Breast epithelium (tissue), 4 donors: ENCODE measurements at regions not wholly inside any gene's neighbourhood (a gene's known extent, or its start where the extent isn't known, plus 50 kb on each side); places are given as distances from the start of the nearest gene placed in this dataset.

Experiments used
- DNase-seq, 2 donors: peaks; one replicate each; pipeline ENCODE4 v3.0.0-alpha.2; 2019; ENCODE audit warnings: low spot score in 2 of 2
- H3K27ac ChIP-seq, 2 donors: fragments of 200-600 bp; sonication (generic) in 1 of 2; one replicate each; pipeline ENCODE4 v1.5.1; 2016 to 2019; ENCODE audit warnings: mild to moderate bottlenecking in 1 of 2
- H3K27me3 ChIP-seq, 2 donors: fragments of 200-600 bp; sonication (generic) in 1 of 2; one replicate each; pipeline versions ENCODE4 v1.5.1 to v1.6.0; 2017 to 2019; ENCODE audit warnings: control low read depth in 1 of 2, mild to moderate bottlenecking in 1 of 2
- H3K36me3 ChIP-seq: fragments of 200-600 bp; one replicate; pipeline ENCODE4 v1.5.1; 2019
- H3K4me1 ChIP-seq, 2 donors: fragments of 200-600 bp; sonication (generic); one replicate each; pipeline ENCODE4 v1.5.1; 2016 to 2019; ENCODE audit warnings: control low read depth in 1 of 2
- H3K4me3 ChIP-seq, 3 donors: fragments of 200-600 bp; sonication (generic); 1 replicate in 2 of 3; 2 replicates in 1 of 3; pipeline ENCODE4 v1.5.1; 2016 to 2019; ENCODE audit warnings: mild to moderate bottlenecking in 3 of 3, moderate library complexity in 2 of 3
- H3K9me3 ChIP-seq, 2 donors: fragments of 200-600 bp; sonication (generic) in 1 of 2; one replicate each; pipeline ENCODE4 v1.5.1; 2016 to 2019; ENCODE audit warnings: control low read depth in 1 of 2
- CTCF ChIP-seq, 3 donors: fragments of 450-650 bp; IDR thresholded peaks; one replicate each; pipeline ENCODE4 v1.5.1; 2016 to 2017; ENCODE audit warnings: antibody characterized with exemption in 3 of 3, mild to moderate bottlenecking in 3 of 3, moderate library complexity in 3 of 3
- POLR2A ChIP-seq: fragments of 450-650 bp; IDR thresholded peaks from one replicate; pipeline ENCODE4 v1.6.1; 2016; ENCODE audit warnings: antibody characterized with exemption, mild to moderate bottlenecking, moderate library complexity
- POLR2AphosphoS5 ChIP-seq, 3 donors: sonication (generic); formaldehyde crosslinking; IDR thresholded peaks; one replicate each; pipeline ENCODE4 v1.6.1; 2017; ENCODE audit warnings: antibody characterized with exemption in 3 of 3
- intact Hi-C: fragments of 100-400 bp; cut with DNase I; formaldehyde crosslinking; loops from one replicate; pipeline ENCODE4 v1.15.1; 2023; ENCODE audit warnings: low total_unique reads

- intact Hi-C loops = no loop called here
- TF ChIP-seq CTCF (IDR thresholded peaks at IDR 0.05) = no peak
- TF ChIP-seq POLR2AphosphoS5 (IDR thresholded peaks at IDR 0.05) = no peak
- no peak for TF ChIP-seq POLR2A
- H3K27me3 ChIP-seq = no peaks in the 10 kb centered on the region
- no peaks in the 10 kb centered on the region for H3K4me1 ChIP-seq
- no peak overlapping the region for H3K27ac ChIP-seq
- DNase-seq = no peak
- H3K36me3 ChIP-seq = no peaks in the 10 kb centered on the region
- H3K9me3 ChIP-seq = no peaks in the 10 kb centered on the region
- no peak overlapping the region for H3K4me3 ChIP-seq
Observed at GRCh38 chr1:55781003-55781402, 565.8 kb upstream of the USP24 start.

- no peaks in the 10 kb centered on the region for H3K4me1 ChIP-seq
- intact Hi-C loops = no loop called here
- H3K4me3 ChIP-seq = no peak overlapping the region
- no peak overlapping the region for H3K27ac ChIP-seq
- H3K27me3 ChIP-seq = no peaks in the 10 kb centered on the region
- no peak for DNase-seq
- H3K9me3 ChIP-seq = no peaks in the 10 kb centered on the region
- TF ChIP-seq POLR2A = no peak
- TF ChIP-seq CTCF (IDR thresholded peaks at IDR 0.05) = no peak
- TF ChIP-seq POLR2AphosphoS5 (IDR thresholded peaks at IDR 0.05) = no peak
- H3K36me3 ChIP-seq = no peaks in the 10 kb centered on the region
Observed at GRCh38 chr1:55777545-55777944, 562.4 kb upstream of the USP24 start.

- no peak overlapping the region for H3K27ac ChIP-seq
- H3K9me3 ChIP-seq = no peaks in the 10 kb centered on the region
- intact Hi-C loops = no loop called here
- no peak for TF ChIP-seq POLR2AphosphoS5 (IDR thresholded peaks at IDR 0.05)
- TF ChIP-seq CTCF (IDR thresholded peaks at IDR 0.05) = no peak
- no peak for TF ChIP-seq POLR2A
- H3K36me3 ChIP-seq = no peaks in the 10 kb centered on the region
- H3K4me1 ChIP-seq = no peaks in the 10 kb centered on the region
- no peaks in the 10 kb centered on the region for H3K27me3 ChIP-seq
- DNase-seq = no peak
- H3K4me3 ChIP-seq = no peak overlapping the region
Observed at GRCh38 chr1:55775007-55775406, 559.8 kb upstream of the USP24 start.

GRCh38 chr1:55774446-55774845, 559.3 kb upstream of the USP24 start:
- Histone ChIP-seq H3K27ac (no peak overlapping the region), H3K4me1 (no peaks in the 10 kb centered on the region), H3K36me3 (no peaks in the 10 kb centered on the region), H3K9me3 (no peaks in the 10 kb centered on the region), H3K27me3 (no peaks in the 10 kb centered on the region), H3K4me3 (no peak overlapping the region)
- DNase-seq = no peak
- TF ChIP-seq CTCF (IDR thresholded peaks at IDR 0.05) (no peak), POLR2A (no peak), POLR2AphosphoS5 (IDR thresholded peaks at IDR 0.05) (no peak)
- intact Hi-C loops = no loop called here

GRCh38 chr1:55773211-55773940, 558.2 kb upstream of the USP24 start:
- Histone ChIP-seq H3K27me3 (no peaks in the 10 kb centered on the region), H3K27ac (no peak overlapping the region), H3K9me3 (no peaks in the 10 kb centered on the region), H3K4me3 (no peak overlapping the region), H3K36me3 (no peaks in the 10 kb centered on the region), H3K4me1 (no peaks in the 10 kb centered on the region)
- TF ChIP-seq POLR2A (no peak), CTCF (IDR thresholded peaks at IDR 0.05) (no peak), POLR2AphosphoS5 (IDR thresholded peaks at IDR 0.05) (no peak)
- intact Hi-C loops = no loop called here
- DNase-seq = no peak
